RWPE1 (cell line): ENCODE measurements at regions not wholly inside any gene's neighbourhood (a gene's known extent, or its start where the extent isn't known, plus 50 kb on each side); places are given as distances from the start of the nearest gene placed in this dataset.

Experiments used
- CTCF ChIA-PET: fragments of 350-600 bp; sonication (Branson Sonifier 250); formaldehyde crosslinking; extraction: SDS; loops from one replicate; lab custom pipeline; 2021; lab: Yijun Ruan, JAX
- POLR2A ChIA-PET: fragments of 400-600 bp; formaldehyde crosslinking; extraction: SDS; loops from one replicate; lab custom pipeline; 2020; ENCODE audit warnings: antibody characterized with exemption; ENCODE audit not compliant: low non-redundant PET; lab: Yijun Ruan, JAX
- DNase-seq: peaks from one replicate; pipeline ENCODE4 v3.0.0; 2012; ENCODE audit warnings: low spot score
- H3K27ac ChIP-seq: fragments of 450-650 bp; 2 replicates; pipeline ENCODE4 v1.5.1; 2017
- CTCF ChIP-seq: fragments of 450-650 bp; conservative IDR thresholded peaks from 2 replicates; pipeline ENCODE4 v1.5.1; 2017; ENCODE audit warnings: low read depth, mild to moderate bottlenecking

DNA sequence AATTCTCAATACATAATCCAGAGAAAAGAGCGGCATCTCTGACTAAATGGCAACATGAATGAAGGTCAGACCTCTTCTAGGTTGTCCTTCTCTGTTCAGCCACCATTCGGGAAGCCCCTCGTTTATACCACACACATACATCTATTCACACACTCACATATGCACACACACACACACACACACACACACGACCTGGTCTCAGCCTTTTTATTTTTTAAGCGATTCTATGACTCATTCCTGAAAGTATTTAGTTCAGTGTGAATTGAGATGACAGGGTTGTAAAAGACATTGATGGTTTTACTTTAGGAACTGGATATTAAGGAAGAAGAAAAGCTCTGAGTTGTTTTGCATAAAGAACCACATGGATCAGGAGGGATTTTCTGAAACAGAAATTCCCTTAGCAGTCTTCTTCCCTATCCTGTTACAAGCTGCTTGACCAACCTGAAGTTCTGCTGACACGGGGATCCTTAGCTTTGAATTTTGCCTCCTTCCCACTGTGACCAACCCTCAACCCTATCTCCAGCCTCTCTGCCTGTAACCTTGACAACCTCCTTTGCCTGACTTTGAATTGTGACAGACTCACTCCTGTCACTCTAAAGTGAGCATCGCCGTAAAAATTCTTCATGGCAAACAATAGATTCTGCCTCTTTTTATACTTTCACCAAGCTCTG lies 383.1 kb upstream of the ESRRG start:
- TF ChIP-seq CTCF, result no peak
- H3K27ac ChIP-seq, result no peak overlapping the region
- peak; percentile 14 for DNase-seq
- ChIA-PET POLR2A (no interaction called here), CTCF (no interaction called here)

DNA sequence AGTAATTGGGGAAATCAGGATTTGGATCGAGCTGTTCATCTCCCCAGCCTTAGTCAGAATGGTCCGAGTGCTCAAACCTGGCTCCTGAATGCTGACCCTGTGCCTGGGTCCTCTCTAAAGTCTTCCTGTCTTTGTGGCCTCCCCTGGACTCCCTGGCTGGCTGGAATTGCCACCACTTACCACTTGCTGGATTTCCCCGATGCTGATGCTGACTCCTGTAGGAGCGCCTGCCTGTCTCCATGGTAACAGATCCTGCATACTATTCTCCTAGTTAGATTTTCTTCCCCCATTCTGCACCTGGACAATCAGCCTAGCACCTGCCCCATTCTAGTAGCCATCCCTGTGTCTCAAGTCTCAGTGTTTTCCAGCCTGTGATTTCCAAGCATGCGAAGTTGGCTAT lies 382.2 kb upstream of the ESRRG start:
- ChIA-PET CTCF (no interaction called here), POLR2A (no interaction called here)
- no peak overlapping the region for H3K27ac ChIP-seq
- no peak for DNase-seq
- TF ChIP-seq CTCF, result no peak

DNA sequence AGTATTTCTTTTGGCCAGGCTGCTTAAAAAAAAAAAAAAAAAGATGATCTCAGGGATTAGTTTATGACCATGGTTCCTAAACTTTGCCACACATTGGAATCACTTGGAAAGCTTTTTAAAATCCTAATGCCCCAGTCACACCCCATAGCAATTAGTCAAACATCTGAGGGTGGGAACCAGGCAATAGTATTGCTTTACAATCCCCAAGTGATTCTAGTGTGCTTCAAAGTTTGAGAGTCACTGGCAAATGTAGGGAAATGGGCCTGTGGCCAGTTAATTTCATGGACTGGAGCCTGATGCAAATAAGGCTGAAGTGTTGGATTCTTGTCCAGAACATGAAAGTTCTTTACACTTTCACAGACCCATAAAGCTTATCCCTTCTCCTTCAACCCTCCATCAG lies 374.6 kb upstream of the ESRRG start:
- ChIA-PET CTCF (no interaction called here), POLR2A (no interaction called here)
- TF ChIP-seq CTCF, result no peak
- DNase-seq, result no peak
- H3K27ac ChIP-seq, result no peak overlapping the region

DNA sequence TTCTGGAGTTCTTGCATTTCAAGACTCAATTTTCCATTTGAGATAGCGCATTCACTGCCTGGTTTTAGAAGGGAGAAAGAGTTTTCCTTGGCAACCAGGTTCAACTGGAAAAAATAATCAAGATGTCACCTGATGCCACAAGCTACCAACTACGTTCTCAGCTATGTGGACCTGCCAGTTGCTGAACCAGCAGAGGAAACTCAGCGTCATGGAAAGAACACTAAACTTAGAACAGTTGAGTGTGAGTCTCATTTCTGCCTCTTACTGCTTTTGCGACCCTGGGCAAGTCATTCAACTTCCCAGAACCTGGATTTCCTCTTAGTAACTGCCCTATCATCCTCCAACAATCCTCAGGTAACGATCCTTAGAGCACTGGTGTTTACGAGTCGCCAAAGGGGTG lies 373.0 kb upstream of the ESRRG start:
- ChIA-PET CTCF (interaction anchor here (0.6 kb wide), 1 partner anchor 35 kb away, joined by 3 read pairs; no protein-coding TSS in a partner anchor), POLR2A (no interaction called here)
- no peak for TF ChIP-seq CTCF
- DNase-seq, result no peak
- H3K27ac ChIP-seq, result no peak overlapping the region

GRCh38 chr1:217095050-217095622 lies 371.9 kb upstream of the ESRRG start:
- POLR2A ChIA-PET, result no interaction called here

GRCh38 chr1:217091561-217091960 lies 368.3 kb upstream of the ESRRG start:
- no peak for DNase-seq
- no peak overlapping the region for H3K27ac ChIP-seq
- POLR2A ChIA-PET, result no interaction called here

More at GRCh38 chr1:217095050-217095622, 371.9 kb upstream of the ESRRG start:
- CTCF ChIA-PET, result no interaction called here
- no peak for DNase-seq
- no peak overlapping the region for H3K27ac ChIP-seq
- TF ChIP-seq CTCF, result no peak

More at GRCh38 chr1:217091561-217091960, 368.3 kb upstream of the ESRRG start:
- no peak for TF ChIP-seq CTCF
- CTCF ChIA-PET, result no interaction called here
